Brain microvascular endothelial cell (primary cell): ENCODE measurements at regions not wholly inside any gene's neighbourhood (a gene's known extent, or its start where the extent isn't known, plus 50 kb on each side); places are given as distances from the start of the nearest gene placed in this dataset.

ENCODE experiments used
- DNase-seq: peaks from one replicate; pipeline ENCODE4 v3.0.0-alpha.2; 2020
- H3K27ac ChIP-seq: fragments of 250-450 bp; sonication (Bioruptor Pico); 2 replicates; pipeline ENCODE4 v1.5.1; 2020; ENCODE audit warnings: mild to moderate bottlenecking, moderate library complexity
- H3K27me3 ChIP-seq: fragments of 250-450 bp; sonication (Bioruptor Pico); replicated peaks from 2 replicates; pipeline ENCODE4 v1.5.1; 2020; ENCODE audit warnings: mild to moderate bottlenecking
- H3K36me3 ChIP-seq: fragments of 250-450 bp; sonication (Bioruptor Pico); replicated peaks from 2 replicates; pipeline ENCODE4 v1.5.1; 2020; ENCODE audit warnings: mild to moderate bottlenecking
- H3K4me3 ChIP-seq: 2 replicates; pipeline ENCODE4 v1.5.1; 2011; ENCODE audit warnings: low read depth, mild to moderate bottlenecking, control low read depth, low read length, moderate library complexity
- in situ Hi-C: cut with HindIII; loops from 2 replicates; pipeline ENCODE4 v1.10.0; 2017; ENCODE audit warnings: low sequenced_read_pairs, low pct_ligation_motif_present
- TF ChIP-seq, protein P1 (sequence below): IDR thresholded peaks from 2 replicates; pipeline ENCODE4 v1.5.1; 2011; ENCODE audit warnings: low read depth, mild to moderate bottlenecking, moderate library complexity, low read length, control low read depth, inconsistent platforms; ENCODE audit errors: missing control alignments

DNA sequence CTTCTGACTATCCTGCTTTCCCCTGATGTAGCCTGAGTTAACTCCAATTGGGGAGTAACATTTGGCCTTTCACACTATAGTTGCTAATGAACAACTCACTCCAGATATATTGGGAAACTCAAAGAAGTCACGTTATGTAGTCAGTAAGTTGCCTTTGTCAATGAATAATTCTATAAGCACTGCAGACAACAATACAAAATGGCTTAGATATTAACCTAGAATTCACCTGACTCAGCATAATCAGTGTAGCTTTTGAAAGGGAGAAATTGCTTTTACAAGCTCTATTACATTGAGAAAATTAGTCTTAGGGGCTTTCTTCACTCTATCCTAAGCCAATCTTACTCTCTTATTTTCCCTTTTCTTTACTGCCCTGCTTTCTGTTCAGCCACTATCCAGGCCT lies 303.5 kb upstream of the NR5A2 start:
- H3K36me3 ChIP-seq: no peaks in the 10 kb centered on the region
- in situ Hi-C loops: no loop called here
- H3K27ac ChIP-seq: no peak overlapping the region
- no peak for DNase-seq
- TF ChIP-seq, protein P1, sequence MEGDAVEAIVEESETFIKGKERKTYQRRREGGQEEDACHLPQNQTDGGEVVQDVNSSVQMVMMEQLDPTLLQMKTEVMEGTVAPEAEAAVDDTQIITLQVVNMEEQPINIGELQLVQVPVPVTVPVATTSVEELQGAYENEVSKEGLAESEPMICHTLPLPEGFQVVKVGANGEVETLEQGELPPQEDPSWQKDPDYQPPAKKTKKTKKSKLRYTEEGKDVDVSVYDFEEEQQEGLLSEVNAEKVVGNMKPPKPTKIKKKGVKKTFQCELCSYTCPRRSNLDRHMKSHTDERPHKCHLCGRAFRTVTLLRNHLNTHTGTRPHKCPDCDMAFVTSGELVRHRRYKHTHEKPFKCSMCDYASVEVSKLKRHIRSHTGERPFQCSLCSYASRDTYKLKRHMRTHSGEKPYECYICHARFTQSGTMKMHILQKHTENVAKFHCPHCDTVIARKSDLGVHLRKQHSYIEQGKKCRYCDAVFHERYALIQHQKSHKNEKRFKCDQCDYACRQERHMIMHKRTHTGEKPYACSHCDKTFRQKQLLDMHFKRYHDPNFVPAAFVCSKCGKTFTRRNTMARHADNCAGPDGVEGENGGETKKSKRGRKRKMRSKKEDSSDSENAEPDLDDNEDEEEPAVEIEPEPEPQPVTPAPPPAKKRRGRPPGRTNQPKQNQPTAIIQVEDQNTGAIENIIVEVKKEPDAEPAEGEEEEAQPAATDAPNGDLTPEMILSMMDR: no peak
- no peak overlapping the region for H3K4me3 ChIP-seq
- H3K27me3 ChIP-seq: no peaks in the 10 kb centered on the region

DNA sequence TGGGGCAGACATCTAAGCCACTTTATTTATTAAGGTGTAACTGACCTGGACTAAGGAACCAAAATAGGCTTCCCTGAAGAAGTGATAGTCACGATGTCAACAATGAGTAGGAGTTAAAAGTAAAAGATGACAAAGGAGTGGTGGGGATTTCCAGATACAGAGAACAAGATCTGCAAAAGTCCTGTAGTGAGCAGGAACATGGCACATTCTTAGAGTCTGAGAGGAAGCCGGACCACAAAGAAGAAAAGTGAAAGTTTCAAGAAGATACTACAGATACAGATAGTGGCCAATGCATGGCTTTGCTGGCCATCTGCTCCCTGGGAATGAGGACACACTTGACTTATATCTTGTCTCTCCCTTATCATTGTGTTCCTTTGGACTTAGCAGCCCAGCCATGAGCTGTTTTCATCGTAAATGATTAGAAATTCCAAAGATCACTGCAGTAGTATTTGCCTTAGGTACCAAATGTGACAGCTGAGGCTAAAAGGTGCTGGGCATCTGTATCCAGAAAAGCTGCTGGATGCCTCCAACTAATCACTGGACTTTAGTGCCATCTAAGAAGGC lies 302.4 kb upstream of the NR5A2 start:
- H3K27ac ChIP-seq: no peak overlapping the region
- no peak for DNase-seq
- TF ChIP-seq, protein P1: no peak
- in situ Hi-C loops: no loop called here
- no peaks in the 10 kb centered on the region for H3K36me3 ChIP-seq
- no peaks in the 10 kb centered on the region for H3K27me3 ChIP-seq
- H3K4me3 ChIP-seq: no peak overlapping the region

DNA sequence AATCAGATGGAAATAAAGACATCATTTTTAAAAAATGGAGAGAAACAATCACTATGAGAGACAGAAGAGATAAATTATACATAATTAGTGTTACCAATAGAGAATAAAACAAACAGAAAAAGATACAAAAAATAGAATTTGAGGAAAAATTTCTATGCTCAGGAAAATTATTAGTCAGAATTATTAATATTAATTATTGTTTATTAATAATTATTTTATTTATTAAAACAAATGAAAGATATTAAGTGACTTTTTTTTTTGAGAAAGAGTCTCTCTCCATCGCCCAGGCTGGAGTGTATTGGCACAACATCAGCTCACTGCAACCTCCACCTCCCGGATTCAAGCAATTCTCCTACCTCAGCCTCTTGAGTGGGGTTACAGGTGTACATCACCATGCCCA lies 299.8 kb upstream of the NR5A2 start:
- Histone ChIP-seq H3K27me3 (no peaks in the 10 kb centered on the region), H3K27ac (no peak overlapping the region), H3K4me3 (no peak overlapping the region), H3K36me3 (no peaks in the 10 kb centered on the region)
- in situ Hi-C loops: no loop called here
- DNase-seq: no peak
- TF ChIP-seq, protein P1: no peak

DNA sequence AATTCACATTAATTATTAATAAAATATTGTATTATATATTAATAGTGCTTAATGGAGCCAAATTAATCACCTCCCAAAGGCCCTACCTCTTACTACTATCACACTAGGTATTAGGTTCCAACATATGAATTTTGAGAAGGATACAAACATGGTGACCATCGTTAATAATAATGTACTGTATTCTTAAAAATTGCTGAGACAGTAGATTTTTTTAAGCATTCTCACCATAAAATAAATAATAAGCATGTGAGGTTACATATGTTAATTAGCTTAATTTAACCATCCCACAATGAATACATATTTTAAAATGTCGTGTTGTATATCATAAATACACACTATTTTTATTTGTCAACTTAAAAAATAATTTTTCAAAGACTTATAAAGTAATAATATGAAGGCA lies 299.2 kb upstream of the NR5A2 start:
- in situ Hi-C loops: no loop called here
- no peaks in the 10 kb centered on the region for H3K27me3 ChIP-seq
- H3K36me3 ChIP-seq: no peaks in the 10 kb centered on the region
- TF ChIP-seq, protein P1: no peak
- H3K4me3 ChIP-seq: no peak overlapping the region
- DNase-seq: no peak
- H3K27ac ChIP-seq: no peak overlapping the region

DNA sequence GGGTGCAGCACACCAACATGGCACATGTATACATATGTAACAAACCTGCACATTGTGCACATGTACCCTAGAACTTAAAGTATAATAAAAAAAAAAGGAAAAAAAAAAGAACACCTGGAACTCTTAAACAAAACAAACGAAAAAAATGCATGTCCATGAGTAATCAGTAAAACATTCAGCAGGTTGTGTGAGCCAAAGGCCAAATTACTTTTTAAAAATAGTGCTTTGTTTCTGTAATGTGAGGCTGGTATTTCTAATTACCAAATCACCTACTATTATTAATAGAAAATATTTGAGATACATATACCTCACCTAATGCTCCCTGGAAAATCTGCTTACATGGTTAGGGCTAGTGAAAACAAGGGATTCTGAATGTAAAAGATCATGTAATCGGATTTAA lies 294.4 kb upstream of the NR5A2 start:
- TF ChIP-seq, protein P1: no peak
- in situ Hi-C loops: no loop called here
- no peaks in the 10 kb centered on the region for H3K36me3 ChIP-seq
- no peaks in the 10 kb centered on the region for H3K27me3 ChIP-seq
- DNase-seq: no peak
- no peak overlapping the region for H3K27ac ChIP-seq
- H3K4me3 ChIP-seq: no peak overlapping the region

DNA sequence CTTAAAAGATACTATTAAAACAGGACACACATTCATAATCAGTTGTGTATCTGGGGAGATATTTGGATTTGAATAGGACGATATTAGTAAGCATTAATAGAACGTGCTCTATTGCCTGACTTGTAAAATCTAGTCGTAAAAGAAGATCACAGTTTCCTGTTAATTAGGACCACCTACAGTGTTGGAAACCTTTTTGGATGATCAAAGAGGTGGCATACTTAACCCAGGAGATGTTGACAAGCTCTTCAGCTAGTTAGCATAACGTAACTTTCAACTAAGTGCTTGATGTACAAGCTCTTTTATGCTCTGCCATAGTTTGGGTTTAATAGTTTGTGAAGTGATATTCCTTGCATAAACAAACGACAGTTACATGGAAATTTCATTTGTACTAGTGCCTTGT lies 293.3 kb upstream of the NR5A2 start:
- Histone ChIP-seq H3K27me3 (no peaks in the 10 kb centered on the region), H3K4me3 (no peak overlapping the region), H3K36me3 (no peaks in the 10 kb centered on the region), H3K27ac (no peak overlapping the region)
- DNase-seq: no peak
- TF ChIP-seq, protein P1: no peak
- in situ Hi-C loops: no loop called here
